SK-N-SH treated with all-trans-retinoic acid at 6 μM for 48 hours (cell line): ENCODE measurements at regions not wholly inside any gene's neighbourhood (a gene's known extent, or its start where the extent isn't known, plus 50 kb on each side); places are given as distances from the start of the nearest gene placed in this dataset.

Experiments
- ARNTL ChIP-seq: fragments of 450-650 bp; formaldehyde crosslinking; IDR thresholded peaks from 2 replicates; pipeline ENCODE4 v1.5.0; 2020; ENCODE audit warnings: low read depth, mild to moderate bottlenecking, moderate library complexity, borderline replicate concordance
- ESRRG ChIP-seq: fragments of 250-450 bp; sonication (Bioruptor Pico); IDR thresholded peaks from 2 replicates; pipeline ENCODE4 v1.6.1; 2021; ENCODE audit warnings: mild to moderate bottlenecking
- ISL1 ChIP-seq: fragments of 250-450 bp; sonication (Bioruptor Pico); IDR thresholded peaks from 2 replicates; pipeline ENCODE4 v2.1.2; 2022; ENCODE audit warnings: mild to moderate bottlenecking, moderate library complexity
- OSR1 ChIP-seq: fragments of 250-450 bp; sonication (Bioruptor Pico); IDR thresholded peaks from 2 replicates; pipeline ENCODE4 v1.8.0; 2022; ENCODE audit warnings: moderate library complexity, mild to moderate bottlenecking, inconsistent platforms
- RARB ChIP-seq: fragments of 250-450 bp; sonication (Bioruptor Pico); IDR thresholded peaks from 2 replicates; pipeline ENCODE4 v1.8.0; 2021; ENCODE audit warnings: mild to moderate bottlenecking, moderate library complexity
- TCF4 ChIP-seq: fragments of 250-450 bp; sonication (Bioruptor Pico); IDR thresholded peaks from 2 replicates; pipeline ENCODE4 v1.8.0; 2021; ENCODE audit warnings: mild to moderate bottlenecking, moderate library complexity, borderline replicate concordance
- ZFP3 ChIP-seq: fragments of 250-450 bp; sonication (Bioruptor Pico); IDR thresholded peaks from 2 replicates; pipeline ENCODE4 v1.5.0; 2020; ENCODE audit warnings: mild to moderate bottlenecking, moderate library complexity
- ZFP30 ChIP-seq: fragments of 450-650 bp; formaldehyde crosslinking; IDR thresholded peaks from 2 replicates; pipeline ENCODE4 v1.5.0; 2022; ENCODE audit warnings: mild to moderate bottlenecking, moderate library complexity
- ZNF8 ChIP-seq: fragments of 450-650 bp; formaldehyde crosslinking; IDR thresholded peaks from 2 replicates; pipeline ENCODE4 v1.5.0; 2020; ENCODE audit warnings: mild to moderate bottlenecking, moderate library complexity
- TF ChIP-seq, protein P1 (sequence below): fragments of 250-450 bp; sonication (Bioruptor Pico); IDR thresholded peaks from 2 replicates; pipeline ENCODE4 v1.5.0; 2020; ENCODE audit warnings: mild to moderate bottlenecking, moderate library complexity
- TF ChIP-seq, protein P2 (sequence below): fragments of 250-450 bp; sonication (Bioruptor Pico); IDR thresholded peaks from 2 replicates; pipeline ENCODE4 v1.8.0; 2020; ENCODE audit warnings: mild to moderate bottlenecking, moderate library complexity, borderline replicate concordance

DNA sequence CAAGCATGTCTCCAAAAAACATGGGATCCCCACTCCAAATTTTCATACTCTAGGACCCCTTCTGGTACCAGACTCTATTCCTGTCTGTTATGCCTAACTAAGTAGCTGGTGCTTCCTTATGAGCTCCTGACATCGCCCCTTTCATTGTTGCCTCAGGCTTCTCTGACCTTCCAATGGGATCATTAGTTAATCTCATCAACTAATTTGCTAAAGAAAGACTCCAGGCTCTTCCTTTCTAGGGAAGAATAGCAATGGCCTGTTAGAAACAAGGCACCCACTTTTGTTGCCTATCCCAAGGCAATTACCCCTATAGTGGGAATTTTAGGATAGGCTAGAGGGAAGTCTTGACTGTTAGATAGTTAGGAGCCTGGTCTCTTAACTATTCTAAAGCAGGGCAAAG, 369.5 kb downstream of the MLLT3 start:
- TF ChIP-seq ZFP3 (CRISPR knock-in tag) (no peak), ZFP30 (CRISPR knock-in tag) (no peak), ZNF8 (CRISPR knock-in tag) (no peak), ESRRG (CRISPR knock-in tag) (no peak), ISL1 (CRISPR knock-in tag) (no peak), RARB (CRISPR knock-in tag) (no peak), ARNTL (no peak), OSR1 (CRISPR knock-in tag) (no peak), TCF4 (CRISPR knock-in tag) (no peak)
- TF ChIP-seq, protein P1, sequence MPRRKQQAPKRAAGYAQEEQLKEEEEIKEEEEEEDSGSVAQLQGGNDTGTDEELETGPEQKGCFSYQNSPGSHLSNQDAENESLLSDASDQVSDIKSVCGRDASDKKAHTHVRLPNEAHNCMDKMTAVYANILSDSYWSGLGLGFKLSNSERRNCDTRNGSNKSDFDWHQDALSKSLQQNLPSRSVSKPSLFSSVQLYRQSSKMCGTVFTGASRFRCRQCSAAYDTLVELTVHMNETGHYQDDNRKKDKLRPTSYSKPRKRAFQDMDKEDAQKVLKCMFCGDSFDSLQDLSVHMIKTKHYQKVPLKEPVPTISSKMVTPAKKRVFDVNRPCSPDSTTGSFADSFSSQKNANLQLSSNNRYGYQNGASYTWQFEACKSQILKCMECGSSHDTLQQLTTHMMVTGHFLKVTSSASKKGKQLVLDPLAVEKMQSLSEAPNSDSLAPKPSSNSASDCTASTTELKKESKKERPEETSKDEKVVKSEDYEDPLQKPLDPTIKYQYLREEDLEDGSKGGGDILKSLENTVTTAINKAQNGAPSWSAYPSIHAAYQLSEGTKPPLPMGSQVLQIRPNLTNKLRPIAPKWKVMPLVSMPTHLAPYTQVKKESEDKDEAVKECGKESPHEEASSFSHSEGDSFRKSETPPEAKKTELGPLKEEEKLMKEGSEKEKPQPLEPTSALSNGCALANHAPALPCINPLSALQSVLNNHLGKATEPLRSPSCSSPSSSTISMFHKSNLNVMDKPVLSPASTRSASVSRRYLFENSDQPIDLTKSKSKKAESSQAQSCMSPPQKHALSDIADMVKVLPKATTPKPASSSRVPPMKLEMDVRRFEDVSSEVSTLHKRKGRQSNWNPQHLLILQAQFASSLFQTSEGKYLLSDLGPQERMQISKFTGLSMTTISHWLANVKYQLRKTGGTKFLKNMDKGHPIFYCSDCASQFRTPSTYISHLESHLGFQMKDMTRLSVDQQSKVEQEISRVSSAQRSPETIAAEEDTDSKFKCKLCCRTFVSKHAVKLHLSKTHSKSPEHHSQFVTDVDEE (CRISPR knock-in tag): no peak
- TF ChIP-seq, protein P2, sequence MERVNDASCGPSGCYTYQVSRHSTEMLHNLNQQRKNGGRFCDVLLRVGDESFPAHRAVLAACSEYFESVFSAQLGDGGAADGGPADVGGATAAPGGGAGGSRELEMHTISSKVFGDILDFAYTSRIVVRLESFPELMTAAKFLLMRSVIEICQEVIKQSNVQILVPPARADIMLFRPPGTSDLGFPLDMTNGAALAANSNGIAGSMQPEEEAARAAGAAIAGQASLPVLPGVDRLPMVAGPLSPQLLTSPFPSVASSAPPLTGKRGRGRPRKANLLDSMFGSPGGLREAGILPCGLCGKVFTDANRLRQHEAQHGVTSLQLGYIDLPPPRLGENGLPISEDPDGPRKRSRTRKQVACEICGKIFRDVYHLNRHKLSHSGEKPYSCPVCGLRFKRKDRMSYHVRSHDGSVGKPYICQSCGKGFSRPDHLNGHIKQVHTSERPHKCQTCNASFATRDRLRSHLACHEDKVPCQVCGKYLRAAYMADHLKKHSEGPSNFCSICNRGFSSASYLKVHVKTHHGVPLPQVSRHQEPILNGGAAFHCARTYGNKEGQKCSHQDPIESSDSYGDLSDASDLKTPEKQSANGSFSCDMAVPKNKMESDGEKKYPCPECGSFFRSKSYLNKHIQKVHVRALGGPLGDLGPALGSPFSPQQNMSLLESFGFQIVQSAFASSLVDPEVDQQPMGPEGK (CRISPR knock-in tag): no peak
